Keratinocyte (primary cell): ENCODE measurements at regions not wholly inside any gene's neighbourhood (a gene's known extent, or its start where the extent isn't known, plus 50 kb on each side); places are given as distances from the start of the nearest gene placed in this dataset.

ENCODE experiments used
- DNase-seq: peaks from one replicate; pipeline ENCODE4 v3.0.0-alpha.2; 2011; ENCODE audit warnings: low read depth, missing footprints, low spot score
- FAIRE-seq: peaks from 2 replicates; lab custom pipeline; 2011; peaks lifted over from hg19 to GRCh38; lab: Jason Lieb, UNC
- H2AFZ ChIP-seq: 2 replicates; pipeline ENCODE4 v1.6.0; 2012; ENCODE audit warnings: low read length, control low read depth, inconsistent platforms; ENCODE audit not compliant: control insufficient read depth
- H3K27ac ChIP-seq: 2 replicates; pipeline ENCODE4 v1.5.1; 2011; ENCODE audit warnings: low read length; ENCODE audit not compliant: control insufficient read depth, insufficient read depth
- H3K27me3 ChIP-seq: 3 replicates; pipeline ENCODE4 v1.6.0; 2011; ENCODE audit warnings: low read length; ENCODE audit not compliant: control insufficient read depth, insufficient read depth; ENCODE audit errors: extremely low read depth
- H3K36me3 ChIP-seq, 2 experiments: 2 replicates in 1 of 2; 3 replicates in 1 of 2; pipeline ENCODE4 v1.5.1; 2011; ENCODE audit warnings: low read length in 2 of 2, mild to moderate bottlenecking in 1 of 2; ENCODE audit not compliant: control insufficient read depth in 2 of 2, insufficient read depth in 2 of 2; ENCODE audit errors: extremely low read depth in 1 of 2
- H3K4me1 ChIP-seq: 3 replicates; pipeline ENCODE4 v1.5.1; 2011; ENCODE audit warnings: low read length; ENCODE audit not compliant: control insufficient read depth, insufficient read depth; ENCODE audit errors: extremely low read depth
- H3K4me2 ChIP-seq: 3 replicates; pipeline ENCODE4 v1.6.0; 2011; ENCODE audit warnings: low read depth, low read length; ENCODE audit not compliant: control insufficient read depth, insufficient read depth; ENCODE audit errors: extremely low read depth
- H3K4me3 ChIP-seq, 3 experiments: fragments of 200-600 bp in 1 of 3; sonication (generic) in 1 of 3; 2 replicates in 2 of 3; 3 replicates in 1 of 3; pipeline ENCODE4 v1.5.1; 2011 to 2016; ENCODE audit warnings: low read length in 3 of 3, mild to moderate bottlenecking in 3 of 3, control low read depth in 2 of 3, inconsistent platforms in 1 of 3, low read depth in 1 of 3, mixed read lengths in 1 of 3, mixed run types in 1 of 3, moderate library complexity in 1 of 3; ENCODE audit not compliant: control insufficient read depth in 2 of 3, insufficient read depth in 2 of 3; ENCODE audit errors: extremely low read depth in 1 of 3
- H3K79me2 ChIP-seq: 2 replicates; pipeline ENCODE4 v1.6.0; 2012; ENCODE audit warnings: low read length; ENCODE audit not compliant: control insufficient read depth, insufficient read depth
- H3K9ac ChIP-seq: 3 replicates; pipeline ENCODE4 v1.6.0; 2011; ENCODE audit warnings: low read length; ENCODE audit not compliant: control insufficient read depth, insufficient read depth; ENCODE audit errors: extremely low read depth
- H3K9me1 ChIP-seq: 3 replicates; pipeline ENCODE4 v1.6.0; 2011; ENCODE audit warnings: low read length; ENCODE audit not compliant: control insufficient read depth, insufficient read depth; ENCODE audit errors: extremely low read depth
- H3K9me3 ChIP-seq: 2 replicates; pipeline ENCODE4 v1.5.1; 2012; ENCODE audit warnings: low read depth, low read length; ENCODE audit not compliant: control insufficient read depth
- H4K20me1 ChIP-seq: 3 replicates; pipeline ENCODE4 v1.6.0; 2011; ENCODE audit warnings: low read length; ENCODE audit not compliant: control insufficient read depth, insufficient read depth; ENCODE audit errors: extremely low read depth
- EZH2 ChIP-seq: IDR thresholded peaks from one replicate; pipeline ENCODE4 v1.6.1; 2012; ENCODE audit warnings: inconsistent platforms, mild to moderate bottlenecking, low read length, moderate library complexity
- dilution Hi-C: fragments of 300-500 bp; cut with MboI; formaldehyde crosslinking; loops from one replicate; pipeline ENCODE4 v1.7.0; 2020; ENCODE audit warnings: low sequenced_read_pairs; ENCODE audit not compliant: extremely low pct_ligation_motif_present
- TF ChIP-seq, protein P1 (sequence below), 3 experiments: IDR thresholded peaks in 1 of 3; conservative IDR thresholded peaks in 1 of 3; optimal IDR thresholded peaks in 1 of 3; 2 replicates in 2 of 3; 3 replicates in 1 of 3; pipeline versions ENCODE3 to v1.5.1; 2011; ENCODE audit warnings: low read length in 3 of 3, mild to moderate bottlenecking in 3 of 3, moderate library complexity in 2 of 3, control low read depth in 1 of 3, inconsistent platforms in 1 of 3; ENCODE audit not compliant: insufficient read depth in 2 of 3; ENCODE audit errors: extremely low read depth in 1 of 3

DNA sequence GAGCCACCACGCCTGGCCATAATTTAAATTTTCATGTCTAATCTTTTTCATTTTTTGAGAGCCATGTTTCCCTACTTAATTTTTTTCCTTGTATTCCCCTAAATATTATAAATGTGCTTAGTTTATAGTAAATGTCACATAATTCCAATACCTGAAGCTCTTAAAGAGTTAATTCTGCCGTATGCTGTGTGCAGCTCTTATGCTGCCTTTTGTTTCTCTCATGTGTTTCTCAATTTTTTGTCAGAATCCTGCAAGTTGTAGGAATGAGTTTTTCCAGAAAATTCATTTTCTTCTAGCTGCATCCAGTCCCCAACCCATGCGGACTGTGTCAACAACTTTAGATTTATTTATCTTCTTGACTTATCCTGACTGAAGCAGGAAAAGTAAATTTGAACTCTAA lies 90.9 kb upstream of the ROBO2 start:
- dilution Hi-C loops: no loop called here
- H3K4me3 ChIP-seq: no peak overlapping the region
- no peaks in the 10 kb centered on the region for H3K27me3 ChIP-seq
- no peaks in the 10 kb centered on the region for H3K79me2 ChIP-seq
- H3K27ac ChIP-seq: no peak overlapping the region
- no peak overlapping the region for H2AFZ ChIP-seq
- H3K4me1 ChIP-seq: no peaks in the 10 kb centered on the region
- DNase-seq: no peak
- H3K36me3 ChIP-seq: no peaks in the 10 kb centered on the region
- H3K9ac ChIP-seq: no peak overlapping the region
- FAIRE-seq: no peak
- H4K20me1 ChIP-seq: no peaks in the 10 kb centered on the region
- no peak overlapping the region for H3K4me2 ChIP-seq
- no peaks in the 10 kb centered on the region for H3K9me3 ChIP-seq
- TF ChIP-seq, protein P1, sequence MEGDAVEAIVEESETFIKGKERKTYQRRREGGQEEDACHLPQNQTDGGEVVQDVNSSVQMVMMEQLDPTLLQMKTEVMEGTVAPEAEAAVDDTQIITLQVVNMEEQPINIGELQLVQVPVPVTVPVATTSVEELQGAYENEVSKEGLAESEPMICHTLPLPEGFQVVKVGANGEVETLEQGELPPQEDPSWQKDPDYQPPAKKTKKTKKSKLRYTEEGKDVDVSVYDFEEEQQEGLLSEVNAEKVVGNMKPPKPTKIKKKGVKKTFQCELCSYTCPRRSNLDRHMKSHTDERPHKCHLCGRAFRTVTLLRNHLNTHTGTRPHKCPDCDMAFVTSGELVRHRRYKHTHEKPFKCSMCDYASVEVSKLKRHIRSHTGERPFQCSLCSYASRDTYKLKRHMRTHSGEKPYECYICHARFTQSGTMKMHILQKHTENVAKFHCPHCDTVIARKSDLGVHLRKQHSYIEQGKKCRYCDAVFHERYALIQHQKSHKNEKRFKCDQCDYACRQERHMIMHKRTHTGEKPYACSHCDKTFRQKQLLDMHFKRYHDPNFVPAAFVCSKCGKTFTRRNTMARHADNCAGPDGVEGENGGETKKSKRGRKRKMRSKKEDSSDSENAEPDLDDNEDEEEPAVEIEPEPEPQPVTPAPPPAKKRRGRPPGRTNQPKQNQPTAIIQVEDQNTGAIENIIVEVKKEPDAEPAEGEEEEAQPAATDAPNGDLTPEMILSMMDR (optimal IDR thresholded peaks at IDR 0.05 in 1 of 3, IDR thresholded peaks at IDR 0.05 in 1 of 3, conservative IDR thresholded peaks at IDR 0.05 in 1 of 3; ENCODE audit: extremely low read depth in 1 of 3, insufficient read depth in 2 of 3, low read length in 3 of 3): no peak
- no peak for TF ChIP-seq EZH2
- no peaks in the 10 kb centered on the region for H3K9me1 ChIP-seq

DNA sequence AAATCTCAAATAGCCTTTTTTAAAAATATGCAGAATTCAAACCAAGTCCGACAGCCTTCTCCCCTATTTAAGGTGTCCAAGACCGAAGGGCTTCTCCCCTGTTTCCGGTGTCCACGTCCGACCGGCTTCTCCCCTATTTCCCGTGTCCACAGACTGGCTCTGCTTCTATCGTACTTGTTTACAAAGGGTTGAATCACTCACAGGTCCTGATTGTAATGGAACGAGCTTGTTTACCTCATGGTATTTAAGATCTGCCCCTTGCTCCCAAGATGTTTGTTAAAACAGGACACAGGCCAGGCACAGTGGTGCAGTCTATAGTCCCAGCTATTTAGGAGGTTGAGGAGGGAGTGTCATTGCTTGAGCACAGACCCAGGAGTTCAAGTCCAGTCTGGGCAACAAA lies 90.4 kb upstream of the ROBO2 start:
- H3K4me2 ChIP-seq: no peak overlapping the region
- no peak overlapping the region for H3K27ac ChIP-seq
- no peak overlapping the region for H2AFZ ChIP-seq
- no peaks in the 10 kb centered on the region for H3K4me1 ChIP-seq
- H3K9me1 ChIP-seq: no peaks in the 10 kb centered on the region
- H3K36me3 ChIP-seq: no peaks in the 10 kb centered on the region
- FAIRE-seq: no peak
- H3K9ac ChIP-seq: no peak overlapping the region
- no peaks in the 10 kb centered on the region for H4K20me1 ChIP-seq
- no peak for TF ChIP-seq EZH2
- TF ChIP-seq, protein P1 (optimal IDR thresholded peaks at IDR 0.05 in 1 of 3, IDR thresholded peaks at IDR 0.05 in 1 of 3, conservative IDR thresholded peaks at IDR 0.05 in 1 of 3; ENCODE audit: extremely low read depth in 1 of 3, insufficient read depth in 2 of 3, low read length in 3 of 3): no peak
- H3K9me3 ChIP-seq: no peaks in the 10 kb centered on the region
- no peaks in the 10 kb centered on the region for H3K79me2 ChIP-seq
- DNase-seq: no peak
- H3K4me3 ChIP-seq: no peak overlapping the region
- dilution Hi-C loops: no loop called here
- no peaks in the 10 kb centered on the region for H3K27me3 ChIP-seq
